Keratinocyte (primary cell): ENCODE measurements at regions not wholly inside any gene's neighbourhood (a gene's known extent, or its start where the extent isn't known, plus 50 kb on each side); places are given as distances from the start of the nearest gene placed in this dataset.

Experiments used
- DNase-seq: peaks from one replicate; pipeline ENCODE4 v3.0.0-alpha.2; 2011; ENCODE audit warnings: low read depth, missing footprints, low spot score
- FAIRE-seq: peaks from 2 replicates; lab custom pipeline; 2011; peaks lifted over from hg19 to GRCh38; lab: Jason Lieb, UNC
- H2AFZ ChIP-seq: 2 replicates; pipeline ENCODE4 v1.6.0; 2012; ENCODE audit warnings: low read length, control low read depth, inconsistent platforms; ENCODE audit not compliant: control insufficient read depth
- H3K27ac ChIP-seq: 2 replicates; pipeline ENCODE4 v1.5.1; 2011; ENCODE audit warnings: low read length; ENCODE audit not compliant: control insufficient read depth, insufficient read depth
- H3K27me3 ChIP-seq: 3 replicates; pipeline ENCODE4 v1.6.0; 2011; ENCODE audit warnings: low read length; ENCODE audit not compliant: control insufficient read depth, insufficient read depth; ENCODE audit errors: extremely low read depth
- H3K36me3 ChIP-seq, 2 experiments: 2 replicates in 1 of 2; 3 replicates in 1 of 2; pipeline ENCODE4 v1.5.1; 2011; ENCODE audit warnings: low read length in 2 of 2, mild to moderate bottlenecking in 1 of 2; ENCODE audit not compliant: control insufficient read depth in 2 of 2, insufficient read depth in 2 of 2; ENCODE audit errors: extremely low read depth in 1 of 2
- H3K4me1 ChIP-seq: 3 replicates; pipeline ENCODE4 v1.5.1; 2011; ENCODE audit warnings: low read length; ENCODE audit not compliant: control insufficient read depth, insufficient read depth; ENCODE audit errors: extremely low read depth
- H3K4me2 ChIP-seq: 3 replicates; pipeline ENCODE4 v1.6.0; 2011; ENCODE audit warnings: low read depth, low read length; ENCODE audit not compliant: control insufficient read depth, insufficient read depth; ENCODE audit errors: extremely low read depth
- H3K4me3 ChIP-seq, 3 experiments: fragments of 200-600 bp in 1 of 3; sonication (generic) in 1 of 3; 2 replicates in 2 of 3; 3 replicates in 1 of 3; pipeline ENCODE4 v1.5.1; 2011 to 2016; ENCODE audit warnings: low read length in 3 of 3, mild to moderate bottlenecking in 3 of 3, control low read depth in 2 of 3, inconsistent platforms in 1 of 3, low read depth in 1 of 3, mixed read lengths in 1 of 3, mixed run types in 1 of 3, moderate library complexity in 1 of 3; ENCODE audit not compliant: control insufficient read depth in 2 of 3, insufficient read depth in 2 of 3; ENCODE audit errors: extremely low read depth in 1 of 3
- H3K79me2 ChIP-seq: 2 replicates; pipeline ENCODE4 v1.6.0; 2012; ENCODE audit warnings: low read length; ENCODE audit not compliant: control insufficient read depth, insufficient read depth
- H3K9ac ChIP-seq: 3 replicates; pipeline ENCODE4 v1.6.0; 2011; ENCODE audit warnings: low read length; ENCODE audit not compliant: control insufficient read depth, insufficient read depth; ENCODE audit errors: extremely low read depth
- H3K9me1 ChIP-seq: 3 replicates; pipeline ENCODE4 v1.6.0; 2011; ENCODE audit warnings: low read length; ENCODE audit not compliant: control insufficient read depth, insufficient read depth; ENCODE audit errors: extremely low read depth
- H3K9me3 ChIP-seq: 2 replicates; pipeline ENCODE4 v1.5.1; 2012; ENCODE audit warnings: low read depth, low read length; ENCODE audit not compliant: control insufficient read depth
- H4K20me1 ChIP-seq: 3 replicates; pipeline ENCODE4 v1.6.0; 2011; ENCODE audit warnings: low read length; ENCODE audit not compliant: control insufficient read depth, insufficient read depth; ENCODE audit errors: extremely low read depth
- EZH2 ChIP-seq: IDR thresholded peaks from one replicate; pipeline ENCODE4 v1.6.1; 2012; ENCODE audit warnings: inconsistent platforms, mild to moderate bottlenecking, low read length, moderate library complexity
- dilution Hi-C: fragments of 300-500 bp; cut with MboI; formaldehyde crosslinking; loops from one replicate; pipeline ENCODE4 v1.7.0; 2020; ENCODE audit warnings: low sequenced_read_pairs; ENCODE audit not compliant: extremely low pct_ligation_motif_present
- TF ChIP-seq, protein P1 (sequence below), 3 experiments: IDR thresholded peaks in 1 of 3; conservative IDR thresholded peaks in 1 of 3; optimal IDR thresholded peaks in 1 of 3; 2 replicates in 2 of 3; 3 replicates in 1 of 3; pipeline versions ENCODE3 to v1.5.1; 2011; ENCODE audit warnings: low read length in 3 of 3, mild to moderate bottlenecking in 3 of 3, moderate library complexity in 2 of 3, control low read depth in 1 of 3, inconsistent platforms in 1 of 3; ENCODE audit not compliant: insufficient read depth in 2 of 3; ENCODE audit errors: extremely low read depth in 1 of 3

DNA sequence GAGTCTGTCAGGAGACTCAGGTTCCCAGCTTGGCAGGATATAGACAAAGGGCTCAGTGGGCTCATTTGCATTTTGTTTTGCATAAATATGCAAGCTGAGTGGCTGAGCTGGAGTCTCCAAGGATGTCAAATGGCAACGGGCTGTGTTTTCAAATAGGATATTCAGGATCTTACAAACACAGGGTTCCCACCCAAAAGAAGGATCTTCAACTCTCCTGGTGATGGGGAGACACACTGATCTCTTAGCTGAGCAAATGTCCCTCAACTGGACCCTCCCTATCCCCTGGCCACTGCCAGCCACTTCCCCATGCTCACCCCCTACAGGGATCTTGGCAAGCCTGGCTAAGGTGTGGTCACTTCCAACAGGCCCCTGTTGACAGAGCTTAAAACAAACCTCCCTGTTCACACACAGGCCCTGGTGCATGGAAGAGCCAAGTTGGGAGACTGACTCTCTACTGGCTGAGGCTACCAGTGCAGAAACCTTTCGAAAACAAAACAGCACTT, 61.6 kb downstream of the SOX9 start:
- Histone ChIP-seq H3K9me3 (no peaks in the 10 kb centered on the region), H3K4me3 (no peak overlapping the region), H4K20me1 (no peaks in the 10 kb centered on the region), H3K27ac (no peak overlapping the region), H3K9me1 (no peaks in the 10 kb centered on the region), H2AFZ (no peak overlapping the region), H3K36me3 (no peaks in the 10 kb centered on the region), H3K27me3 (peaks cover 15% of the 10 kb centered on the region), H3K79me2 (no peaks in the 10 kb centered on the region), H3K9ac (no peak overlapping the region), H3K4me1 (no peaks in the 10 kb centered on the region), H3K4me2 (no peak overlapping the region)
- TF ChIP-seq, protein P1, sequence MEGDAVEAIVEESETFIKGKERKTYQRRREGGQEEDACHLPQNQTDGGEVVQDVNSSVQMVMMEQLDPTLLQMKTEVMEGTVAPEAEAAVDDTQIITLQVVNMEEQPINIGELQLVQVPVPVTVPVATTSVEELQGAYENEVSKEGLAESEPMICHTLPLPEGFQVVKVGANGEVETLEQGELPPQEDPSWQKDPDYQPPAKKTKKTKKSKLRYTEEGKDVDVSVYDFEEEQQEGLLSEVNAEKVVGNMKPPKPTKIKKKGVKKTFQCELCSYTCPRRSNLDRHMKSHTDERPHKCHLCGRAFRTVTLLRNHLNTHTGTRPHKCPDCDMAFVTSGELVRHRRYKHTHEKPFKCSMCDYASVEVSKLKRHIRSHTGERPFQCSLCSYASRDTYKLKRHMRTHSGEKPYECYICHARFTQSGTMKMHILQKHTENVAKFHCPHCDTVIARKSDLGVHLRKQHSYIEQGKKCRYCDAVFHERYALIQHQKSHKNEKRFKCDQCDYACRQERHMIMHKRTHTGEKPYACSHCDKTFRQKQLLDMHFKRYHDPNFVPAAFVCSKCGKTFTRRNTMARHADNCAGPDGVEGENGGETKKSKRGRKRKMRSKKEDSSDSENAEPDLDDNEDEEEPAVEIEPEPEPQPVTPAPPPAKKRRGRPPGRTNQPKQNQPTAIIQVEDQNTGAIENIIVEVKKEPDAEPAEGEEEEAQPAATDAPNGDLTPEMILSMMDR (optimal IDR thresholded peaks at IDR 0.05 in 1 of 3, IDR thresholded peaks at IDR 0.05 in 1 of 3, conservative IDR thresholded peaks at IDR 0.05 in 1 of 3; ENCODE audit: extremely low read depth in 1 of 3, insufficient read depth in 2 of 3, low read length in 3 of 3): no peak
- TF ChIP-seq EZH2: no peak
- dilution Hi-C loops: no loop called here
- DNase-seq (no peak), FAIRE-seq (no peak)

DNA sequence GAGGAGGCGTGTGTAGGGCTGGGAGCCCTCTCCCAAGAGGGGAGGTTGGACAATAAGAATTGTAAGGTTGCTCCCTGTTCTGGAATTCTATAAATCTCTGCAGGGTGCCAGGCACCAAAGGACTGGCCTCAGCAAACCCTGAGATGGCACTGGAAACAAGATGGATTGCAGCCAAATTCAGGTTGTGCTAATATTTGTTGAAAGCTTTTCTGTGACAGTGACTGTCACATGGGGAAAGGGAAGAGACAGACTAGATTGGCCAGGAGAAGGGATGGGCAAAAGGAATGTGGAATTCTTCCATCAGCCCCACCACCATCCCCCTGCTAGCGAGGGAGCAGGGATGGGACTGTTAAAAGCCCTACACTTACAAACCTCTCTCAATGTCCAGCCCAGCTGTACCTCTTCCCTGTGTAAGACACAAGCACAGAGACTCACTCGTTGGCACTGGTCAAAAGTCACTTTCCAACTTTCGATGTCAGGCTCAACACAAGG, 62.4 kb downstream of the SOX9 start:
- TF ChIP-seq, protein P1 (optimal IDR thresholded peaks at IDR 0.05 in 1 of 3, IDR thresholded peaks at IDR 0.05 in 1 of 3, conservative IDR thresholded peaks at IDR 0.05 in 1 of 3; ENCODE audit: extremely low read depth in 1 of 3, insufficient read depth in 2 of 3, low read length in 3 of 3): no peak
- no peak for TF ChIP-seq EZH2
- Histone ChIP-seq H3K4me1 (no peaks in the 10 kb centered on the region), H3K9ac (no peak overlapping the region), H3K79me2 (no peaks in the 10 kb centered on the region), H3K27me3 (peaks cover 15% of the 10 kb centered on the region), H3K4me2 (no peak overlapping the region), H3K27ac (no peak overlapping the region), H3K4me3 (no peak overlapping the region), H3K9me1 (no peaks in the 10 kb centered on the region), H2AFZ (no peak overlapping the region), H4K20me1 (no peaks in the 10 kb centered on the region), H3K9me3 (no peaks in the 10 kb centered on the region), H3K36me3 (no peaks in the 10 kb centered on the region)
- dilution Hi-C loops: no loop called here
- no peak for DNase-seq
- FAIRE-seq: no peak
